WTC11 (cell line): ENCODE measurements at regions not wholly inside any gene's neighbourhood (a gene's known extent, or its start where the extent isn't known, plus 50 kb on each side); places are given as distances from the start of the nearest gene placed in this dataset.

Experiments used
- ATAC-seq: fragments of 200-7000 bp; cut with Tn5 transposase; 2 replicates; pipeline ENCODE4 v1.10.0; 2021; ENCODE audit warnings: mild to moderate bottlenecking, moderate library complexity
- CTCF ChIA-PET: fragments of 300-600 bp; sonication (Branson Sonifier 250); formaldehyde crosslinking; loops from one replicate; lab custom pipeline; 2021; ENCODE audit warnings: antibody characterized with exemption; lab: Charles Lee
- POLR2A ChIA-PET: fragments of 350-600 bp; sonication (Branson Sonifier 250); formaldehyde crosslinking; loops from one replicate; lab custom pipeline; 2021; ENCODE audit warnings: antibody characterized with exemption; lab: Charles Lee
- DNase-seq: peaks from one replicate; pipeline ENCODE4 v3.0.0; 2021; ENCODE audit warnings: low spot score
- H3K27ac Mint-ChIP-seq: 2 replicates; pipeline ENCODE4 v1.8.0; 2021; ENCODE audit warnings: mixed read lengths
- H3K27me3 Mint-ChIP-seq: 2 replicates; pipeline ENCODE4 v1.8.0; 2021; ENCODE audit warnings: low read depth, mild to moderate bottlenecking, moderate library complexity, mixed read lengths
- H3K36me3 Mint-ChIP-seq: 2 replicates; pipeline ENCODE4 v1.8.0; 2021; ENCODE audit warnings: mixed read lengths
- H3K4me1 Mint-ChIP-seq: 2 replicates; pipeline ENCODE4 v1.8.0; 2022; ENCODE audit warnings: mixed read lengths
- H3K4me3 Mint-ChIP-seq: 2 replicates; pipeline ENCODE4 v1.8.0; 2021; ENCODE audit warnings: mild to moderate bottlenecking, moderate library complexity, mixed read lengths
- H3K9me3 Mint-ChIP-seq: 2 replicates; pipeline ENCODE4 v1.8.0; 2021; ENCODE audit warnings: mixed read lengths
- ATF6 ChIP-seq: sonication (generic); formaldehyde crosslinking; IDR thresholded peaks from 2 replicates; pipeline ENCODE4 v1.8.1; 2023; ENCODE audit warnings: mild to moderate bottlenecking, missing genetic modification reagents
- CTCF ChIP-seq: fragments of 200-600 bp; IDR thresholded peaks from 2 replicates; pipeline ENCODE4 v1.8.0; 2022; ENCODE audit warnings: antibody characterized with exemption
- FOXK1 ChIP-seq: sonication (generic); formaldehyde crosslinking; IDR thresholded peaks from 2 replicates; pipeline ENCODE4 v1.8.0; 2022; ENCODE audit warnings: mild to moderate bottlenecking, moderate library complexity, missing genetic modification reagents
- FOXP1 ChIP-seq: sonication (generic); formaldehyde crosslinking; IDR thresholded peaks from 2 replicates; pipeline ENCODE4 v1.8.0; 2022; ENCODE audit warnings: missing genetic modification reagents, mild to moderate bottlenecking, moderate library complexity, borderline replicate concordance
- HMGXB4 ChIP-seq: sonication (generic); formaldehyde crosslinking; IDR thresholded peaks from 2 replicates; pipeline ENCODE4 v1.8.1; 2023; ENCODE audit warnings: mild to moderate bottlenecking, moderate library complexity, missing genetic modification reagents
- KAT7 ChIP-seq: sonication (generic); formaldehyde crosslinking; IDR thresholded peaks from 2 replicates; pipeline ENCODE4 v1.8.1; 2023; ENCODE audit warnings: missing genetic modification reagents, mild to moderate bottlenecking, borderline replicate concordance
- MLX ChIP-seq: sonication (generic); formaldehyde crosslinking; IDR thresholded peaks from 2 replicates; pipeline ENCODE4 v1.8.1; 2023; ENCODE audit warnings: mild to moderate bottlenecking, missing genetic modification reagents, moderate library complexity
- MXD4 ChIP-seq: fragments of 250-450 bp; sonication (Bioruptor Pico); IDR thresholded peaks from 2 replicates; pipeline ENCODE4 v1.8.0; 2021; ENCODE audit warnings: mild to moderate bottlenecking, moderate library complexity, borderline replicate concordance
- NFE2L1 ChIP-seq: sonication (generic); formaldehyde crosslinking; IDR thresholded peaks from 2 replicates; pipeline ENCODE4 v1.8.1; 2023; ENCODE audit warnings: missing genetic modification reagents
- SP1 ChIP-seq: sonication (generic); formaldehyde crosslinking; conservative IDR thresholded peaks from 2 replicates; pipeline ENCODE4 v1.8.1; 2022; ENCODE audit warnings: missing genetic modification reagents
- TCF7 ChIP-seq: sonication (generic); formaldehyde crosslinking; IDR thresholded peaks from 2 replicates; pipeline ENCODE4 v1.8.0; 2022; ENCODE audit warnings: mild to moderate bottlenecking, low read depth, missing genetic modification reagents, moderate library complexity
- ZNF121 ChIP-seq: sonication (generic); formaldehyde crosslinking; IDR thresholded peaks from 2 replicates; pipeline ENCODE4 v1.8.0; 2023; ENCODE audit warnings: missing genetic modification reagents
- TF ChIP-seq, protein P1 (sequence below): fragments of 250-450 bp; sonication (Bioruptor Pico); IDR thresholded peaks from 2 replicates; pipeline ENCODE4 v1.9.0; 2021; ENCODE audit warnings: mild to moderate bottlenecking, borderline replicate concordance
- TF ChIP-seq, protein P2 (sequence below): sonication (generic); formaldehyde crosslinking; IDR thresholded peaks from 2 replicates; pipeline ENCODE4 v1.8.1; 2023; ENCODE audit warnings: mild to moderate bottlenecking, missing genetic modification reagents
- TF ChIP-seq, protein P3 (sequence below): sonication (generic); formaldehyde crosslinking; IDR thresholded peaks from 2 replicates; pipeline ENCODE4 v1.8.0; 2022; ENCODE audit warnings: mild to moderate bottlenecking, missing genetic modification reagents

GRCh38 chr5:133750856-133751255 lies 138.5 kb upstream of the FSTL4 start (continued):
- no peak for TF ChIP-seq ZNF121 (CRISPR knock-in tag)
- TF ChIP-seq, all 79 proteins: peak for 0

- TF ChIP-seq TCF7: no peak
- no peak for TF ChIP-seq ZNF121 (CRISPR knock-in tag)
- no peak for TF ChIP-seq MLX
- no peak for TF ChIP-seq MXD4 (CRISPR knock-in tag)
- no peak for TF ChIP-seq NFE2L1 (CRISPR knock-in tag)
- TF ChIP-seq HMGXB4 (CRISPR knock-in tag): no peak
- TF ChIP-seq, protein P1, sequence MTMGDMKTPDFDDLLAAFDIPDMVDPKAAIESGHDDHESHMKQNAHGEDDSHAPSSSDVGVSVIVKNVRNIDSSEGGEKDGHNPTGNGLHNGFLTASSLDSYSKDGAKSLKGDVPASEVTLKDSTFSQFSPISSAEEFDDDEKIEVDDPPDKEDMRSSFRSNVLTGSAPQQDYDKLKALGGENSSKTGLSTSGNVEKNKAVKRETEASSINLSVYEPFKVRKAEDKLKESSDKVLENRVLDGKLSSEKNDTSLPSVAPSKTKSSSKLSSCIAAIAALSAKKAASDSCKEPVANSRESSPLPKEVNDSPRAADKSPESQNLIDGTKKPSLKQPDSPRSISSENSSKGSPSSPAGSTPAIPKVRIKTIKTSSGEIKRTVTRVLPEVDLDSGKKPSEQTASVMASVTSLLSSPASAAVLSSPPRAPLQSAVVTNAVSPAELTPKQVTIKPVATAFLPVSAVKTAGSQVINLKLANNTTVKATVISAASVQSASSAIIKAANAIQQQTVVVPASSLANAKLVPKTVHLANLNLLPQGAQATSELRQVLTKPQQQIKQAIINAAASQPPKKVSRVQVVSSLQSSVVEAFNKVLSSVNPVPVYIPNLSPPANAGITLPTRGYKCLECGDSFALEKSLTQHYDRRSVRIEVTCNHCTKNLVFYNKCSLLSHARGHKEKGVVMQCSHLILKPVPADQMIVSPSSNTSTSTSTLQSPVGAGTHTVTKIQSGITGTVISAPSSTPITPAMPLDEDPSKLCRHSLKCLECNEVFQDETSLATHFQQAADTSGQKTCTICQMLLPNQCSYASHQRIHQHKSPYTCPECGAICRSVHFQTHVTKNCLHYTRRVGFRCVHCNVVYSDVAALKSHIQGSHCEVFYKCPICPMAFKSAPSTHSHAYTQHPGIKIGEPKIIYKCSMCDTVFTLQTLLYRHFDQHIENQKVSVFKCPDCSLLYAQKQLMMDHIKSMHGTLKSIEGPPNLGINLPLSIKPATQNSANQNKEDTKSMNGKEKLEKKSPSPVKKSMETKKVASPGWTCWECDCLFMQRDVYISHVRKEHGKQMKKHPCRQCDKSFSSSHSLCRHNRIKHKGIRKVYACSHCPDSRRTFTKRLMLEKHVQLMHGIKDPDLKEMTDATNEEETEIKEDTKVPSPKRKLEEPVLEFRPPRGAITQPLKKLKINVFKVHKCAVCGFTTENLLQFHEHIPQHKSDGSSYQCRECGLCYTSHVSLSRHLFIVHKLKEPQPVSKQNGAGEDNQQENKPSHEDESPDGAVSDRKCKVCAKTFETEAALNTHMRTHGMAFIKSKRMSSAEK (CRISPR knock-in tag): no peak
- no peak for TF ChIP-seq FOXK1 (CRISPR knock-in tag)
- no peak for TF ChIP-seq FOXP1 (CRISPR knock-in tag)
- no peak for TF ChIP-seq SP1 (CRISPR knock-in tag)
- TF ChIP-seq, protein P2, sequence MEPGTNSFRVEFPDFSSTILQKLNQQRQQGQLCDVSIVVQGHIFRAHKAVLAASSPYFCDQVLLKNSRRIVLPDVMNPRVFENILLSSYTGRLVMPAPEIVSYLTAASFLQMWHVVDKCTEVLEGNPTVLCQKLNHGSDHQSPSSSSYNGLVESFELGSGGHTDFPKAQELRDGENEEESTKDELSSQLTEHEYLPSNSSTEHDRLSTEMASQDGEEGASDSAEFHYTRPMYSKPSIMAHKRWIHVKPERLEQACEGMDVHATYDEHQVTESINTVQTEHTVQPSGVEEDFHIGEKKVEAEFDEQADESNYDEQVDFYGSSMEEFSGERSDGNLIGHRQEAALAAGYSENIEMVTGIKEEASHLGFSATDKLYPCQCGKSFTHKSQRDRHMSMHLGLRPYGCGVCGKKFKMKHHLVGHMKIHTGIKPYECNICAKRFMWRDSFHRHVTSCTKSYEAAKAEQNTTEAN (CRISPR knock-in tag): no peak
- TF ChIP-seq CTCF: no peak
- TF ChIP-seq KAT7 (CRISPR knock-in tag): no peak
- no peak for TF ChIP-seq ATF6 (CRISPR knock-in tag)
- TF ChIP-seq, protein P3, sequence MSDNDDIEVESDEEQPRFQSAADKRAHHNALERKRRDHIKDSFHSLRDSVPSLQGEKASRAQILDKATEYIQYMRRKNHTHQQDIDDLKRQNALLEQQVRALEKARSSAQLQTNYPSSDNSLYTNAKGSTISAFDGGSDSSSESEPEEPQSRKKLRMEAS (CRISPR knock-in tag): no peak
- TF ChIP-seq, all 79 proteins: peak for 0
- H3K27ac Mint-ChIP-seq: no peak overlapping the region
- H3K4me1 Mint-ChIP-seq: no peaks in the 10 kb centered on the region
- DNase-seq (no peak), ATAC-seq (no peak)
- H3K4me3 Mint-ChIP-seq: no peak overlapping the region
- H3K9me3 Mint-ChIP-seq: peaks cover 4% of the 10 kb centered on the region; the same call in 1 of the 2 replicates
- H3K36me3 Mint-ChIP-seq: no peaks in the 10 kb centered on the region
- H3K27me3 Mint-ChIP-seq: peaks cover 9% of the 10 kb centered on the region
- CTCF ChIA-PET: no interaction called here
- POLR2A ChIA-PET: no interaction called here
These were observed 138.0 kb upstream of the FSTL4 start for GRCh38 chr5:133750356-133750755.
